ENCODE measurements at regions not wholly inside any gene's neighbourhood (a gene's known extent, or its start where the extent isn't known, plus 50 kb on each side); places are given as distances from the start of the nearest gene placed in this dataset.

DNA sequence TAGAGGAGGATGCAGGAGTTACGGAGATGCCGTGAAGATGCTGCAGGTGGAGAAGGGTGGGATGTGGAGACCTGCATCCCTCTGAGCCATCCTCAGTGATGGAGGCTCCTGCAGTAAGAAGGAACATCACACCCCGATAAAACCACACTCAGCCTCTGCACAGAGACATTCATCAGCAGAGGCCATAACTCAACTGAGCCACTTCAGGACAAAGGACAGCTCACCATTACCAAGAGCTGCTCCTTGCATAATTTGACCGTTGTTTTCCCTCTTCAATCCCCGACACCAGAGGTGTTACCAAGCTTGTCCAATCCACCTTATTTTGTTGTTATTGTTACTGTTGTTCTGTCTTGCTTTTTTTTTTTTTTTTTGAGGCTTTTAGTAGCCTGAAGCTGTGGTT lies 543.9 kb downstream of the AJAP1 start:
- TF ChIP-seq, protein P1, sequence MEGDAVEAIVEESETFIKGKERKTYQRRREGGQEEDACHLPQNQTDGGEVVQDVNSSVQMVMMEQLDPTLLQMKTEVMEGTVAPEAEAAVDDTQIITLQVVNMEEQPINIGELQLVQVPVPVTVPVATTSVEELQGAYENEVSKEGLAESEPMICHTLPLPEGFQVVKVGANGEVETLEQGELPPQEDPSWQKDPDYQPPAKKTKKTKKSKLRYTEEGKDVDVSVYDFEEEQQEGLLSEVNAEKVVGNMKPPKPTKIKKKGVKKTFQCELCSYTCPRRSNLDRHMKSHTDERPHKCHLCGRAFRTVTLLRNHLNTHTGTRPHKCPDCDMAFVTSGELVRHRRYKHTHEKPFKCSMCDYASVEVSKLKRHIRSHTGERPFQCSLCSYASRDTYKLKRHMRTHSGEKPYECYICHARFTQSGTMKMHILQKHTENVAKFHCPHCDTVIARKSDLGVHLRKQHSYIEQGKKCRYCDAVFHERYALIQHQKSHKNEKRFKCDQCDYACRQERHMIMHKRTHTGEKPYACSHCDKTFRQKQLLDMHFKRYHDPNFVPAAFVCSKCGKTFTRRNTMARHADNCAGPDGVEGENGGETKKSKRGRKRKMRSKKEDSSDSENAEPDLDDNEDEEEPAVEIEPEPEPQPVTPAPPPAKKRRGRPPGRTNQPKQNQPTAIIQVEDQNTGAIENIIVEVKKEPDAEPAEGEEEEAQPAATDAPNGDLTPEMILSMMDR (IDR thresholded peaks at IDR 0.05) = no peak
- TF ChIP-seq POLR2A (IDR thresholded peaks at IDR 0.05) = no peak

All from lower leg skin (tissue), 3 donors.